ENCODE measurements at regions not wholly inside any gene's neighbourhood (a gene's known extent, or its start where the extent isn't known, plus 50 kb on each side); places are given as distances from the start of the nearest gene placed in this dataset.

DNA sequence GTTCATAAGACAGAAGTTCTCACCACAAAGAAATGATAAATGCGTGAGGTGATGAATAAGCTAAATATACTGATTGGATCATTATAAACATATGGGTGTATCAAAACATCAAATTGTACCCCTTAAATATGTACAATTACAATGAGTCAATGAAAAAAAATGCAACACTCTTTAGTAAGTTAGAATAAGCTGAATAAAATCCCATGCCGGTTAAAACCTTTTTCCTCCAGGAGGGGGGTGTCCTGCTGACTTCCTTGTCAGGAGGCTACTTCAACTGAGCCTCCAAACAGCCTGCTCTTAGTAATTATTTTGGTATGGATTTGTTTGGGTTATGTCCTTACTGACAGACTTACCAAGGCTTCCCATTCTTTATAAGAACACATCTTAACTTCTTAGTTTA lies 649.1 kb downstream of the INHBA start:
- Mint-ChIP-seq H3K27ac (no peak overlapping the region), H3K9me3 (peaks cover 13 to 35% of the 10 kb centered on the region in 2 donors), H3K36me3 (peaks cover 0 to 5% of the 10 kb centered on the region in 2 donors)
- no peak for ATAC-seq
- DNase-seq (ENCODE audit: low spot score in 2 of 2): no peak

DNA sequence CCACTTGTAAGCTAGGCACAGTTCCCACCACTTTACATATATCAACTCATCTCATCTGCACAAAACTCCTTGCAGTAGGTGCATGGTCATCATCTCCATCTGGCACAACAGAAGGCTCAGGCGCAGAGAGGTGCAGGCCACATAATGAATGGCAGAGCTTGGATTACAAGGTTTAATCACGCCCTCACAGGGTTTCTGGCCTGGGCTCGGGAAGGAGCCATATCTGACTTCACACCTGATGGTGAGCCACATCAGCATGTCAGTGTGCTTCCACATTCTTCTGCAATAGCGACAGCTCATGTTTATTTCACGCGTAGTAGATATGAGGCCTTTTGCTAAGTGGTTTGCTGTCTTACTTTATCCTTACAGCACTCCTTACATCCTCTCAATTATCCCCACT lies 650.2 kb downstream of the INHBA start:
- Mint-ChIP-seq H3K36me3 (no peaks in the 10 kb centered on the region), H3K27ac (no peak overlapping the region), H3K9me3 (peaks cover 9 to 29% of the 10 kb centered on the region in 2 donors)
- ATAC-seq (no peak), DNase-seq (ENCODE audit: low spot score in 2 of 2) (no peak)

DNA sequence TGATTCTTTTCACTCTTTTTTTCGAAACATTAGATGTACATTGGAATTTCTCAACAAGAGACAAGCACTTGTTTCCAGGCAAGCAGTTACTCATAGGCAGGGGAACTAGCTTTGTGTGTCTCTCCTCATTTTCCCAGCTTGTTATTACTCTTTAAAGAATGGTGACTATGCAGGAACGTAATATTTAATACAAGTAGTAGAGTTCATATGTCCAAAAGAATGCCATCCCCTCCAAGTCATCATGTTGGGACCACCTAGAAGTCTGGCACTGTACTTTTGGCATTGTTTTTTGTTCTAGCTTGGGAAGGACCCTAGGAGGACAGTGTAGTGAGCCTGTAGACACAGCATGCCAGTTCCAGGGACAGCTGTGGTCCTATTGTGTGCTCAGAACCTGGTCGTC lies 650.7 kb downstream of the INHBA start:
- ATAC-seq (no peak), DNase-seq (ENCODE audit: low spot score in 2 of 2) (no peak)
- Mint-ChIP-seq H3K9me3 (peaks cover 9 to 26% of the 10 kb centered on the region in 2 donors), H3K36me3 (no peaks in the 10 kb centered on the region), H3K27ac (no peak overlapping the region)

DNA sequence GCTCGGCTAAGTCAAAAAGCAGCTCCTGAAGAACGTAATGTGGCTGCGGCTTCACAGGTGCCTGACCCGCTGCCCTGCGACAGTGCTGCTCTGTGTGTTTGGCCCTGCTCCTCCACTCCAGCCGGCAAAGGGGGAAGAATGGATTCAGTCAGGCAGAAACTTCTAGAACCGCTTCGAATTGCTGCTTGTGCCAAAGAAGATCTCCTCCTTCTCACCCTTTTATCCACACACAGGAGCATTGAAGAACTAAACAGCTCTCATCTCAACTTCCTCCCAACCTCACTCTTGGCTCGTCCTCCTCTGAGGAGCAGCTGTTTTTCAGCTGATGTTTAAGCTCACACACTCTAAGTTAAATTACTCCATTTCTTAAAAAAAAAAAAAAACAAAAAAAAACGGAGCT lies 651.4 kb downstream of the INHBA start:
- ATAC-seq (no peak), DNase-seq (ENCODE audit: low spot score in 2 of 2) (no peak)
- H3K36me3 Mint-ChIP-seq: no peaks in the 10 kb centered on the region
- peaks cover 9 to 25% of the 10 kb centered on the region in 2 donors for H3K9me3 Mint-ChIP-seq
- no peak overlapping the region for H3K27ac Mint-ChIP-seq

DNA sequence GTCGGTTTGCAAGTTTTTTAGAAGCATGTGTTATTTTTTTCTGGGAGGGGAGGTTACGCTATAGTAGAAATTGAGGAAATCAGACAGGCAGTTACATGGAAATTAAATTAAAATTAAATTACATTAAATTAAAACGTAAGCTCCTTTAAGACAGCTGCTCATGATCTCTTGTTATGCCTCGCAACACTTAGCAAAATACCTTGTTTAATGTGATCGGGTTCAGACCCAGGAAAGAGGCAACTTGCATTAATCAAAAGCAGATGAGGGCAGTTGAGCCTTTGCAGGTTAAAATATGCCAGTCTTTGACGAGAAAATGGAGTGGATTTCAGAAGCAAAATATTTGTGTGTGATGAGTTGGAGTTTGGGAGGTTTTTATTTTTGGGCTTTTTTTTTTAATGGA lies 651.8 kb downstream of the INHBA start:
- ATAC-seq (no peak), DNase-seq (ENCODE audit: low spot score in 2 of 2) (no peak)
- H3K9me3 Mint-ChIP-seq: peaks cover 9 to 21% of the 10 kb centered on the region in 2 donors
- no peaks in the 10 kb centered on the region for H3K36me3 Mint-ChIP-seq
- H3K27ac Mint-ChIP-seq: no peak overlapping the region

DNA sequence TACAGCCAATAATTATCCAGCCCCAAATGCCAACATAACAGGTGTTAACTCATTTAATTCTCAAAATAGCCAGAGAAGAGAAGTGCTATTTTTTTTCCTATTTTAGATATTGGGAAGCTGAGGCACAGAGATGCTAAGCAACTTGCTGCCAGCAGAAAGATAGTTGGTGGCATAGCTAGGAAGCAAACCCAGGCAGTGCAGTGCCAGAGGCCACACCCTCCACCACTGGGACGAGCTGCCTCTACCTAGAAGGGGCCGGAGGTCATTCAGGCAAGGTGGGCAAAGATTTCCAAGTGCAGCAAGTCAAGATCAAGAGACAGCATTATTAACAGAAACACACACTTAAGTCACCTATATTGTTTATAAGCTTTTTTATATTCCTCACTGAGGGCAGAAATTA lies 654.1 kb downstream of the INHBA start:
- H3K27ac Mint-ChIP-seq: no peak overlapping the region
- H3K36me3 Mint-ChIP-seq: no peaks in the 10 kb centered on the region
- H3K9me3 Mint-ChIP-seq: peaks cover 12 to 23% of the 10 kb centered on the region in 2 donors
- no peak for DNase-seq (ENCODE audit: low spot score in 2 of 2)
- ATAC-seq: no peak

DNA sequence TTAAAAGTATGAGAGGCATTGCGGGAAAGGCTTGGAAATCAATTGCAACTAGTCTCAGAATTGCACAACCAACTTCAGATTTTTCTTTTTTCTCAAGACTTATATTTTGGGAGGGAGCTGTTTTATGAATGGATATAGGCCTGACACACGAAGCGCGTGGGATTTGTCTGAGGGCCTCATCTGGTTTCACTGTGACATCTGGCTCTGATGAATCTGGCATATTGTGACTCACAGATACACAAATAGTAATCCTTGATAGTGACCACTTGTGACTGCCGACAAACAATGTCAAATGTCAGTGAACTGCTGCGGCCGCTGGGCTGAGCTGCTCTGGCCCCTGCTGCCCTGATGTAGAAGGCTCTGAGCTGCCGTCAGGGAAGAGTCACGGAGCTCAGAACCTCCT lies 655.1 kb downstream of the INHBA start:
- Mint-ChIP-seq H3K36me3 (no peaks in the 10 kb centered on the region), H3K9me3 (peaks cover 15 to 29% of the 10 kb centered on the region in 2 donors), H3K27ac (no peak overlapping the region)
- ATAC-seq (no peak), DNase-seq (ENCODE audit: low spot score in 2 of 2) (no peak)

DNA sequence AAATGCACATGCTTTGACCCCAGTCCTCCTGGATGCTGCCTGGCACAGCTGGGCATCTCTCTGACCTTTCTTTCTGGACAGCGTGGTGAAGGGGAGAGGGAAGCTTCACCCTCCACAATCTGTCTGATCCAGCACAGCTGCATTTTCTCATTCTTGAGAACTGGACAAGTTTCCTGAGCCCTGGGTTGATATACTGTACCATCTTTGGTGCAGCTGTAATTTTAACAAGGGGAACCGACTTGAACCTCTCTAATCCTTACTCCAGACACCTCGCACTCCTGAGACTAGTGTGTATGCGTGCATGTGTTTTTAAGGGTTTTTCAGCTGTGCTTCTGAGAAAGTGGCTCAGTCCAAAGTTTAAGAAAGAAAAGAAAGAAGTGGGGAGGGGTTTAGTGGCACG lies 655.7 kb downstream of the INHBA start:
- H3K27ac Mint-ChIP-seq: no peak overlapping the region
- peaks cover 16 to 29% of the 10 kb centered on the region in 2 donors for H3K9me3 Mint-ChIP-seq
- H3K36me3 Mint-ChIP-seq: no peaks in the 10 kb centered on the region
- DNase-seq (ENCODE audit: low spot score in 2 of 2): no peak
- ATAC-seq: no peak

DNA sequence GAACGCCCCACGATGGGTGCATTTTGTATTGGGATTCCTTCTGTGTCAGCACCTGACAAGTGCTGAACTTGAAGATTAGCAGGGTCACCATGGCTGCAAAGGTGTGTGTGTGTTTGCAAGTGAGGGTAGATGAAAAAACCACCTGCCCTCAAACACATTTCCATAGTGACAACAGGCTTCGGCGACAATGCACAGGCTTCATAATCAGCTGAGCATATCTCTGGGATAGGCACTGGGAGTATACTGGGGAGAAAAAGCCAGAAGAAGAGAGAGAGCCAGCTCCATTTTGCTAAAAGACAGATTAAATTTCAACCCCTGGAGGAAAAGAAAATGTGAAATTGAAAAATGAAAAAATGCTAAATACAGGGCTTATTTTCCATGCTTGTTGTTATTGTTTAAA lies 656.1 kb downstream of the INHBA start:
- H3K36me3 Mint-ChIP-seq: no peaks in the 10 kb centered on the region
- DNase-seq (ENCODE audit: low spot score in 2 of 2) (no peak), ATAC-seq (no peak)
- H3K9me3 Mint-ChIP-seq: peaks cover 18 to 25% of the 10 kb centered on the region in 2 donors
- H3K27ac Mint-ChIP-seq: no peak overlapping the region

DNA sequence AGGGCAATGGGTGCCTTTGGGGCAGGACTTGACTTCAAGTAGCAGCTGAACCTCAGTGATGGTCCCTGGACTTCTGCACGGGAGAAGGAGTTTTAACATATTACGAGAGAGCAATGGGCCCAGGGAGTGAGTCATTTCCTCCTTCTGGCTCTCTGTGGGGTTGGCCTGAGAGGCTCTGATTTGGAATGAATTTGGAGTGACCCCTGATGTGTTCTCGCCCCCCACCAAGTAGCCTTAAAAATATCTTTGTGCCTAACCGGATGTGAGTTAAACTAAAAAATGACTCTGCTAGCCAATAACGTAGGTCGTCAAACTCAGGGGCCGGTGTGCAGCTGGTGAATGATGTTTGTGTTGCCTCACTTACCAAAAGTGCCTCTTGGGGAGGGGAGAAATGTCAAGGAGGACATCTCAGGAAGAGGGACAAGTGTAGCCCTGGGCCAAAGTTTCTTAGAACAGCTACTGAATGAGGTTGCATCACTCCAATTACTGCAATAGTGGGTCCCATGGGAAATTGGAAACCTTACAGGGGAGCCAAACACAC lies 656.6 kb downstream of the INHBA start:
- Mint-ChIP-seq H3K27ac (no peak overlapping the region), H3K9me3 (peaks cover 18 to 25% of the 10 kb centered on the region in 2 donors), H3K36me3 (no peaks in the 10 kb centered on the region)
- no peak for ATAC-seq
- no peak for DNase-seq (ENCODE audit: low spot score in 2 of 2)

DNA sequence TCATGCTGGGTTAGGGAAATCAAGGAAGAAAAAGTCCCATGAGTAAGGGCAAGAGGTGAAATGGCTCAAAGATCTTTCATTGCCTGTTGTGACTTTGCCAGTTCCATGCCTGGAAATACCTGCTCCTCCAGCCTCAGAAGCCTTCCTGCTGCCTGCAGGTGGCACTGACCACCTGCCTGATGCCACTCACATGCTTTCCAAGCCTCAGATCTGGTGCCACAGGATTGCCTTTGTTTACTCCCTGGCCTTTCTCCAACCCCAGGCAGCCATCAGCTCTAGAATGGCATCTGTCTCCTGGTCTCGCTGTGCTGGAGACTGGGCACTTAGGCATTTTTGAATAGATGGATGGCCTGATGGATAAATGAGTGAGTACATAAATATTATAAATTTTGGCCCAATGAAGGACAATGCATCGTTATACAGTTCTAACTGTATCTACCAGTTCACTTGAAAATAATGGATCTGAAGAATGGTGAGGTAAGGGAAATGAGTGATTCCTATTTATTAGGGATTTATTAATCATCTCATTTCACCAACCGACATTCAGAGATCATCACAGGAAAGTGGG lies 657.2 kb downstream of the INHBA start:
- Mint-ChIP-seq H3K36me3 (no peaks in the 10 kb centered on the region), H3K9me3 (peaks cover 16 to 21% of the 10 kb centered on the region in 2 donors), H3K27ac (no peak overlapping the region)
- no peak for ATAC-seq
- DNase-seq (ENCODE audit: low spot score in 2 of 2): no peak

DNA sequence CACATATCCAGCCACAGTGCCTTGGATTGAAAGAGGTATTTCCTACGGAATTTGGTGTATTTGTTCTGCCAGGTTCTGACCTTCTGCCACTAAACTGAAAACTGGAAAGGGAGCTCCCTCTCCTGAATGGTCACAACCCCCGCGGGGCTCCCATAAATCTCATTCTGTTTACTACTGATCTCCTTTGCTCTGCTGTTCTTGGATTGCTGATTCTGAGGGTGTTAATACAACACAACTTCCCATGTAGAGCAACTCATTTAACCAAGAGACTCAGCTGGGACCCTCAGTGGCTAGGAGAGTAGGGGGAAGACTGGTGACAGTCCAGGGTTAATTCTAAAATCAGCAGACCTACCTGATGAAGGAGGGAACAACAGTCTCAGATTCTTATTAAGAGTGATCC lies 662.9 kb downstream of the INHBA start:
- ATAC-seq (no peak), DNase-seq (ENCODE audit: low spot score in 2 of 2) (no peak)
- Mint-ChIP-seq H3K27ac (no peak overlapping the region), H3K36me3 (peaks cover 0 to 7% of the 10 kb centered on the region in 2 donors), H3K9me3 (peaks cover 15 to 18% of the 10 kb centered on the region in 2 donors)

DNA sequence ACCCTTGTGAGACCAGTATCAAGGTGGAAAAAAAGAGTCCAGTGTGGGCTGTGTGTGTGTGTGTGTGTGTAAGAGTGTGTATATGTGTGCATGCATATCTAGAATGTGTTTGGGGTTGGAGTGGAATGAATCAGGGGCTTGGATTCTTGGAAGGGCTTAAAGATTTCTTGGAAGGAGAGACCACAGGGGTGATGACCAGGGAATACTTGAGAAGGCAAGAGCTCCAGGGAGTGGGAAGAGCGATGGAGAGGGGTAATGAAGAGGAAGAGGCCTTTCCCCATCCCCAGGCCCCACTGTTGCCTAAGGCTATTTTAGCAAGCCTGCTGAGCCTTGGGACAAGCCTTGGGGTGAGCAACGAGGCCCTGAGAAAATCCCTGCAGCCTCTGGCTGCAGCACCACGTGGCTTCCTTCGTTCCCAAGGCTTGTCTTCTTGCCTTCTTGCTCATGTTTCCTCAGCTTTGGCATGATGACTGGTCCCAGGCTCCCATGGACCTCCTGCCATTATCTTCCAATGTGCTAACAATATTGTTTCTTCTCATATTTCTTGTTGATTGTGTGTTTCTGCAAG lies 663.4 kb downstream of the INHBA start:
- ATAC-seq (no peak), DNase-seq (ENCODE audit: low spot score in 2 of 2) (no peak)
- Mint-ChIP-seq H3K36me3 (peaks cover 0 to 7% of the 10 kb centered on the region in 2 donors), H3K27ac (no peak overlapping the region), H3K9me3 (peaks cover 11 to 14% of the 10 kb centered on the region in 2 donors)

DNA sequence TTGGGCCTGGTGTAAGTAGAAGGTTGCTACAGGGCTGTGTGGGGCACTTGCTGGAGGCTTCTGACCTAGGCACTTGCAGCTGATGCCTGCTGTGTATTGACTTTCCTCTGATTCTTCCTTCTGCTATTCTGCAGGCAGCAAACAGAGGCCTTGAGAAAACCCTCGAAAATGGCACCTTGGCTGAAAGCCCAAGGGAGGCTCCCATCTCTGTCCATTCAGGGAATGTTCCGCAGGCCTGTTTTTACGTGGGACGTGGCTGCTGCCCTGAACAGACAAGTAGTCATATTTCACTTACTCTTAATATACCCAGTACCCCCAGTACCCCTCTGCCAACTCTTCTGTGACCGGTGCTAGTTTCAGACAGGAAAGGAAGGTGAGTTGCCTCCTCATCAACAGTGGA lies 664.7 kb downstream of the INHBA start:
- H3K27ac Mint-ChIP-seq: no peak overlapping the region
- peaks cover 4 to 9% of the 10 kb centered on the region in 2 donors for H3K9me3 Mint-ChIP-seq
- H3K36me3 Mint-ChIP-seq: peaks cover 0 to 10% of the 10 kb centered on the region in 2 donors
- no peak for DNase-seq (ENCODE audit: low spot score in 2 of 2)
- no peak for ATAC-seq

DNA sequence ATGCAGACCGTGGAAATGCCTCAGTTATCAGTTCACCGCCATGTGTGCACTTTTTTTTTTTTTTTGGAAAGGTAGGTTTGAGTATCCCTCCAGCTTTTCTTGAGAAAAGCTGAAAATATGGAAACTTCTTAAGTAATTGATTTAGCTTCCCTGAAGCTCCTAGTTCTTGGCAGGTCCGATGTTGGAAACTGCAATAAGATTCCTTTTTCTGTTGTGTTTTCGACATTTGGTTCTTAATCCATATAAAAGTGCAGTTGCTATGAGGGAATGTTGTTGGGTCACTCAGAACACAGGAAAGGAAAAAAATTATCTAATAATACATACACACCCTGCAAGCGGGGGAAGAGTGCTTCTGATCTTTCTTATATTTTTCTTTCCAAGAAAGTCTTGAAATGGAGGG lies 665.2 kb downstream of the INHBA start:
- DNase-seq (ENCODE audit: low spot score in 2 of 2) (no peak), ATAC-seq (no peak)
- peaks cover 0 to 12% of the 10 kb centered on the region in 2 donors for H3K36me3 Mint-ChIP-seq
- peaks cover 3 to 12% of the 10 kb centered on the region in 2 donors for H3K9me3 Mint-ChIP-seq
- H3K27ac Mint-ChIP-seq: no peak overlapping the region

DNA sequence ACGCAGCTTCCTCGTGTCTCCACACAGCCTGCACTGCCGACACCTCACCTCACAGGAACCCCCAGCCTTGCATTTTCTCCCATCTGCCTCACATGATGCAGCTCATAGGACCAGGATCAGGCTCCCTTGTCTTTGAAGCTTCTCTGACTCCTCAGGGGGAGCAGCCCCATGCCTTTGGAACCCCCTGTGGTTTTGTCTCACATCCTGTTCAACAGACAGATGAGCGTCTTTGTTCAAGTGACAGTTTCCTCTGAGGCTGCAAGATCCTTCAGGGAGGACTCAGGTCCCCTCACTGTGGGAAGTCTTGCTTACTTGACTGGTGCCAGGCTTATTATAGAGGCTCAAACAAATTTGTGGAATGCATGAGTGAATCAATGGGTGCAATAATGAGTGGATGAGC lies 667.1 kb downstream of the INHBA start:
- H3K9me3 Mint-ChIP-seq: peaks cover 11 to 13% of the 10 kb centered on the region in 2 donors
- no peak for DNase-seq (ENCODE audit: low spot score in 2 of 2)
- H3K36me3 Mint-ChIP-seq: peaks cover 0 to 12% of the 10 kb centered on the region in 2 donors
- H3K27ac Mint-ChIP-seq: no peak overlapping the region
- ATAC-seq: no peak

DNA sequence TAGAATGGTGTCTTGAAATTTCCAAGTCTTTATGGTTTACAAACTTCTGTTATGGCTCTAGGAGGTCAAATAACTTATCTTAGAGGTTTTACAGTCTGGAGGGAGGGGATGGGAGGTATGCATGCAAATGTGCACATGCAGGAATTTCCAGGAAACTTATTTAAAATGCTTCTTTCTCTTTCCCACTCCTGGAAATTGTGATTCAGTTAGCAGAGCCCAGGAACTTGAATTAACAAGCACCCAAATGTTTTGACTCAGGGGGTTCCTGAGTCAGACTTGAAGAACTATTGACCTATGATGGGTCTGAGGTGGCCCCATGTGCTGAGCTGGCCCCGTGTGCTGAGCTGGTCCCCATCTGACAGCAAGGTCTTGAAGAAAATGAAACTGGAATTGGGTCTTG lies 669.4 kb downstream of the INHBA start:
- H3K36me3 Mint-ChIP-seq: peaks cover 0 to 12% of the 10 kb centered on the region in 2 donors
- no peak overlapping the region for H3K27ac Mint-ChIP-seq
- ATAC-seq: no peak
- no peak for DNase-seq (ENCODE audit: low spot score in 2 of 2)
- H3K9me3 Mint-ChIP-seq: peaks cover 13 to 19% of the 10 kb centered on the region in 2 donors

DNA sequence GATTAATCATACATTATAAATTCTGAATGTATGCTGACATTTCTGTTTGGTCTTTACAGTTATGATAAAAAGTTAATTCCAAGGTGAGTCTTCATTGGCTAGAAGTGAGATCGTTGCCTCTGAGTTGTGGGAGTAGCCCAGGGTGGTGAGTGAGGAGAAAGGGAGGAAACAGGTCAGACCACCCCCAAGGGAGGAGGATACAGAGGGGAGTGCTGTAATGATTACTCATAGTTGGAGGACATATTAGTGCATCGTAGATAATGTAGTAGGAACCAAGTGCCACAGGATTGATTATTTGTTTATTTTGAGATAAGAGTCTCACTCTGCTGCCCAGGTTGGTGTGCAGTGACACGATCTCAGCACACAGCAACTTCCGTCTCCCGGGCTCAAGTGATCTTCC lies 672.2 kb downstream of the INHBA start:
- no peak for DNase-seq (ENCODE audit: low spot score in 2 of 2)
- no peak for ATAC-seq
- no peak overlapping the region for H3K27ac Mint-ChIP-seq
- H3K9me3 Mint-ChIP-seq: peaks cover 9 to 19% of the 10 kb centered on the region in 2 donors
- H3K36me3 Mint-ChIP-seq: peaks cover 0 to 5% of the 10 kb centered on the region in 2 donors
